ENCODE measurements at regions not wholly inside any gene's neighbourhood (a gene's known extent, or its start where the extent isn't known, plus 50 kb on each side); places are given as distances from the start of the nearest gene placed in this dataset.
"Not testable (repeated sequence)": the region's sequence is repeated elsewhere in the genome, so short reads cannot be mapped to it uniquely, and the experiment has no call there.

DNA sequence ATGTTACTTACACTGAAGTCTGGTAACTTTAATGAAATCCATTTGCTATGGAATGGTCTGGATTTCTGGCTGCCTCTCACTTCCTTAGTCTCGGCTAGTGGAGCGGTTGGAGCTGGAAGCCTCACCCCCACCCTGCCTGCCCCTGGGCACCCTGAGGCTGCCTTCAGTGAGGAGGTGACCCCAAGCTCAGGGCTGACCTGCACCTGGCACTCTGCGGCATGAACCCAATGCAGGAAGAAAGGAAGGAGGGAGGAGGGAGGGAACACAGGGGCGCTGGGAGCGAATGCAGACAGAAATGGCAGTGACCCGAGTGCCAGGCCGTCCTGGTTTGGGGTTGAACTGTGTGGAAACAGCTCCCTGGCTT, 353.1 kb downstream of the TMEM121 start:
- H3K4me3 ChIP-seq (ENCODE audit: low read depth, low read length), result no peak overlapping the region
- H3K27me3 ChIP-seq (ENCODE audit: control insufficient read depth, insufficient read depth, low read length), result no peaks in the 10 kb centered on the region
- DNase-seq (ENCODE audit: low read depth), result no peak
- no peaks in the 10 kb centered on the region for H3K36me3 ChIP-seq (ENCODE audit: control insufficient read depth, insufficient read depth, low read length)
- no peak for TF ChIP-seq CTCF (IDR thresholded peaks at IDR 0.05; ENCODE audit: insufficient read depth, low read length, poor library complexity, severe bottlenecking)

DNA sequence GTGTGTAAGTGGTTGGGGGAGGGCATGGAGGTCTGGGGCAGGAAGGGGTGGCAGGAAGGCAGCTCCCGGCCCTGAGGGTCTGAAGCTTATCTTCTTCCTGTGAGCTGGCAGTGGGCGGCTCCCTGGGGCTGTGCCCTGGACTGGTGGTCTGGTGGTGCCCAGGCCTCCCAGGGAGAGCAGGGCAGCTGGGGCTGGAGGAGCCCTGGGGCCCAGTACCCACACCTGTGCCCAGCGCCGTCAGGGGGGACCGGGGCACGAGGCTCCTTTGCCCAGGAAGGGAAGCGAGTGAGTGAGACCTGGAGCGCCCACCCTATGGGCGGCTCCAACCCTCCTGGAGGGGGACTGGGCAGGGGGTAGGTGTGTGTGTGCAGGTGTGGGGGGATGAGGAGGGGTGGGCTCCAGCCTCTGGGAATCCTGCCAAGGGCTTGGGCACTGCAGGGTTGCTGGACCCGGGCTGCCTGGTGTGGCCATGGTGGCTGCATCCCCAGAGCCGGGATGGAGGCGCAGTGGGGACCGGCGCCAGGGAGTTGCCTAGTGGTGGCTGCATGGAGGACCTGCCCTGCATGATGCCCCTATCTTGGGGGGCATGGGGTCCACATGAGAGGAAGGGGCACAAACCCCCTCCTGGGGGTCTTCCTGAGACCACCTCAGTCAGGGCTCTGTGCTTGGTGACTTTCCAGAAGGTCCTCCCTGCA, 353.6 kb downstream of the TMEM121 start:
- no peak for DNase-seq (ENCODE audit: low read depth)
- no peak overlapping the region for H3K4me3 ChIP-seq (ENCODE audit: low read depth, low read length)
- no peak for TF ChIP-seq CTCF (IDR thresholded peaks at IDR 0.05; ENCODE audit: insufficient read depth, low read length, poor library complexity, severe bottlenecking)
- H3K27me3 ChIP-seq (ENCODE audit: control insufficient read depth, insufficient read depth, low read length), result no peaks in the 10 kb centered on the region
- no peaks in the 10 kb centered on the region for H3K36me3 ChIP-seq (ENCODE audit: control insufficient read depth, insufficient read depth, low read length)

DNA sequence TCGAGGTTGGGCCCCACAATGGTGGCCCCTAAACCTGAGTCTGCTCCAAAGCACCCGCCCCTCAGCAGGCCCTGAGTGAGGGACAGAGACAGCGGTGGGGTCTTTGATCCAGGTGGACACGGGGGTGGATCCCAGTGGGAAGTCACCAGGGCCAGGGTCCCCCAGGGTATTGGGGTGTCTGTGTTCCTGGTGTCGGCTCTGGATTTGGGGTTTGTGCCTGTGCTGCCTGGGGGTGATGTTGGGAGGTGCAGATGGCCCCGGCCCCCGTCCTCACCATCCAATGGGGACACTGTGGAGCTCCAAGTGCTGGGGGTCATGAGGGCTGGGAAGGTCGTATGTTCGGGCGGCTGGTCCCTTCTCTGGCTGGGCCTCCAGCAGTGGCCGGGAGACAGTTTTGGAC, 354.2 kb downstream of the TMEM121 start:
- Histone ChIP-seq H3K4me3 (ENCODE audit: low read depth, low read length) (no peak overlapping the region), H3K27me3 (ENCODE audit: control insufficient read depth, insufficient read depth, low read length) (no peaks in the 10 kb centered on the region), H3K36me3 (ENCODE audit: control insufficient read depth, insufficient read depth, low read length) (no peaks in the 10 kb centered on the region)
- no peak for TF ChIP-seq CTCF (IDR thresholded peaks at IDR 0.05; ENCODE audit: insufficient read depth, low read length, poor library complexity, severe bottlenecking)
- no peak for DNase-seq (ENCODE audit: low read depth)

- DNase-seq (ENCODE audit: low read depth), result no peak
- no peak for TF ChIP-seq CTCF (IDR thresholded peaks at IDR 0.05; ENCODE audit: insufficient read depth, low read length, poor library complexity, severe bottlenecking)
- Histone ChIP-seq H3K27me3 (ENCODE audit: control insufficient read depth, insufficient read depth, low read length) (no peaks in the 10 kb centered on the region), H3K36me3 (ENCODE audit: control insufficient read depth, insufficient read depth, low read length) (no peaks in the 10 kb centered on the region), H3K4me3 (ENCODE audit: low read depth, low read length) (no peak overlapping the region)
Observed at GRCh38 chr14:105881021-105881930, 354.9 kb downstream of the TMEM121 start.

GRCh38 chr14:105882011-105882410, 355.6 kb downstream of the TMEM121 start:
- H3K4me3 ChIP-seq (ENCODE audit: low read depth, low read length); H3K27me3 ChIP-seq (ENCODE audit: control insufficient read depth, insufficient read depth, low read length); H3K36me3 ChIP-seq (ENCODE audit: control insufficient read depth, insufficient read depth, low read length); DNase-seq (ENCODE audit: low read depth): not testable (repeated sequence)

DNA sequence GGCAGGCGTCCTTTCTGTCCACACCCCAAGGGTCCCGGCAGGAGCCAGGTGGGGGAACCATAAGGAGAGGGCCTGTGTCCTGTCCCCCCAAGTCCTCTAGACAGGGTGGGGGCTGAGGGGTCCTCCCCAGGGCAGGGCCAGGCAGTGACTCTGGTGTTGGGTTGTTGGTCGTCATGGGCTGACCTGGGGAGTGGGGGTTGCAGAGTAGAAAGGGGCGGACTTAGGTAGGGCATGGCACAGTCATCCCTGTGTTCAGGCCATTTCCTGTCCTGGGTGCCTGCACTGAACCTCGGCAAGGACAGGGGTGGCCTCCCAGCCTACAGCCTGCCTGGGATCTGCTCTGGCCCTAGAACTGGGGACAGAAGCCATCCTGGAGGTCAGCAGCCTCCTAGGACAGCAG, 356.2 kb downstream of the TMEM121 start:
- H3K36me3 ChIP-seq (ENCODE audit: control insufficient read depth, insufficient read depth, low read length), result no peaks in the 10 kb centered on the region
- no peak for DNase-seq (ENCODE audit: low read depth)

More for the DNA sequence above, 356.2 kb downstream of the TMEM121 start:
- TF ChIP-seq CTCF (IDR thresholded peaks at IDR 0.05; ENCODE audit: insufficient read depth, low read length, poor library complexity, severe bottlenecking), result no peak
- Histone ChIP-seq H3K27me3 (ENCODE audit: control insufficient read depth, insufficient read depth, low read length) (no peaks in the 10 kb centered on the region), H3K4me3 (ENCODE audit: low read depth, low read length) (no peak overlapping the region)
